Activated CD8-positive, alpha-beta T cell treated with anti-CD3 and anti-CD28 coated beads for 36 hours (primary cell): ENCODE measurements at regions not wholly inside any gene's neighbourhood (a gene's known extent, or its start where the extent isn't known, plus 50 kb on each side); places are given as distances from the start of the nearest gene placed in this dataset.

Experiments
- ATAC-seq: fragments of 200-7000 bp; cut with Tn5 transposase; one replicate; pipeline ENCODE4 v1.10.0; 2021; ENCODE audit warnings: mild to moderate bottlenecking, moderate library complexity
- CTCF ChIA-PET: fragments of 350-600 bp; sonication (Branson Sonifier 250); formaldehyde crosslinking; loops from one replicate; lab custom pipeline; 2021; ENCODE audit warnings: antibody characterized with exemption; lab: Charles Lee
- POLR2A ChIA-PET: fragments of 350-600 bp; sonication (Branson Sonifier 250); formaldehyde crosslinking; loops from one replicate; lab custom pipeline; 2021; ENCODE audit warnings: antibody characterized with exemption; lab: Charles Lee
- DNase-seq: peaks from one replicate; pipeline ENCODE4 v3.0.0-alpha.2; 2020
- H3K27ac Mint-ChIP-seq: one replicate; pipeline ENCODE4 v1.8.0; 2021; ENCODE audit warnings: mild to moderate bottlenecking, mixed read lengths
- H3K27me3 Mint-ChIP-seq: one replicate; pipeline ENCODE4 v1.8.0; 2021; ENCODE audit warnings: mixed read lengths
- H3K36me3 Mint-ChIP-seq: one replicate; pipeline ENCODE4 v1.8.0; 2021; ENCODE audit warnings: low read depth, mixed read lengths
- H3K4me1 Mint-ChIP-seq: one replicate; pipeline ENCODE4 v1.8.0; 2021; ENCODE audit warnings: low read depth, mixed read lengths
- H3K4me3 Mint-ChIP-seq: one replicate; pipeline ENCODE4 v1.8.0; 2021; ENCODE audit warnings: mild to moderate bottlenecking, moderate library complexity, mixed read lengths
- H3K9me3 Mint-ChIP-seq: one replicate; pipeline ENCODE4 v1.8.0; 2021; ENCODE audit warnings: mixed read lengths
- intact Hi-C: fragments of 100-400 bp; cut with micrococcal nuclease; formaldehyde crosslinking; loops from one replicate; pipeline ENCODE4 v1.10.0; 2022
- TF ChIP-seq, protein P1 (sequence below): fragments of 200-600 bp; IDR thresholded peaks from one replicate; pipeline ENCODE4 v1.8.0; 2022; ENCODE audit warnings: antibody characterized with exemption, mild to moderate bottlenecking

DNA sequence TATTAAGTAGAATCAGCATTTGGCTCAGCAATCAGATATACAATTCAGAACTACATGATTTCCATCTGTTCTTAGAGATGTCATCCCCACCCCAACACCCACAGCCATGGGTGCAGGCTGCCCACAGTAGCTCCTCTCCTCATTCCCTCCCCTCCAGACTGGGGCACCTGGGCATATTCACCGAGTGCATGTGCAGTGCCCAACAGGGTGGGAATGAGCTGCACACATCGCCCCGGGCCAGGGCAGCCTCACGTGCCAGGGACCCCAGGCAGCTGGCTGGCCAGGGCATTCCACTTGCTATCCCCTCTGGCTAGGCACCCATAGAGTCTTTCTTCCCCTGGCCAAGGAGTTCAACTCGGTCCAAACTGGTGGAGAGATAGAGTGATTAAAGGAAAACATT, 461.9 kb upstream of the NUDT12 start:
- CTCF ChIA-PET, result no interaction called here
- Mint-ChIP-seq H3K9me3 (peaks cover 9% of the 10 kb centered on the region), H3K27ac (no peak overlapping the region), H3K27me3 (no peaks in the 10 kb centered on the region), H3K4me3 (no peak overlapping the region), H3K36me3 (no peaks in the 10 kb centered on the region), H3K4me1 (no peaks in the 10 kb centered on the region)
- no peak for DNase-seq
- ATAC-seq, result no peak
- TF ChIP-seq, protein P1, sequence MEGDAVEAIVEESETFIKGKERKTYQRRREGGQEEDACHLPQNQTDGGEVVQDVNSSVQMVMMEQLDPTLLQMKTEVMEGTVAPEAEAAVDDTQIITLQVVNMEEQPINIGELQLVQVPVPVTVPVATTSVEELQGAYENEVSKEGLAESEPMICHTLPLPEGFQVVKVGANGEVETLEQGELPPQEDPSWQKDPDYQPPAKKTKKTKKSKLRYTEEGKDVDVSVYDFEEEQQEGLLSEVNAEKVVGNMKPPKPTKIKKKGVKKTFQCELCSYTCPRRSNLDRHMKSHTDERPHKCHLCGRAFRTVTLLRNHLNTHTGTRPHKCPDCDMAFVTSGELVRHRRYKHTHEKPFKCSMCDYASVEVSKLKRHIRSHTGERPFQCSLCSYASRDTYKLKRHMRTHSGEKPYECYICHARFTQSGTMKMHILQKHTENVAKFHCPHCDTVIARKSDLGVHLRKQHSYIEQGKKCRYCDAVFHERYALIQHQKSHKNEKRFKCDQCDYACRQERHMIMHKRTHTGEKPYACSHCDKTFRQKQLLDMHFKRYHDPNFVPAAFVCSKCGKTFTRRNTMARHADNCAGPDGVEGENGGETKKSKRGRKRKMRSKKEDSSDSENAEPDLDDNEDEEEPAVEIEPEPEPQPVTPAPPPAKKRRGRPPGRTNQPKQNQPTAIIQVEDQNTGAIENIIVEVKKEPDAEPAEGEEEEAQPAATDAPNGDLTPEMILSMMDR, result no peak
- intact Hi-C loops, result no loop called here
- POLR2A ChIA-PET, result no interaction called here

- Mint-ChIP-seq H3K9me3 (peaks cover 9% of the 10 kb centered on the region), H3K27ac (no peak overlapping the region), H3K4me1 (no peaks in the 10 kb centered on the region), H3K4me3 (no peak overlapping the region), H3K27me3 (no peaks in the 10 kb centered on the region), H3K36me3 (no peaks in the 10 kb centered on the region)
- intact Hi-C loops, result no loop called here
- ChIA-PET POLR2A (no interaction called here), CTCF (no interaction called here)
- TF ChIP-seq, protein P1, result no peak
- no peak for ATAC-seq
- DNase-seq, result no peak
Observed at GRCh38 chr5:104023739-104024138, 461.1 kb upstream of the NUDT12 start.

DNA sequence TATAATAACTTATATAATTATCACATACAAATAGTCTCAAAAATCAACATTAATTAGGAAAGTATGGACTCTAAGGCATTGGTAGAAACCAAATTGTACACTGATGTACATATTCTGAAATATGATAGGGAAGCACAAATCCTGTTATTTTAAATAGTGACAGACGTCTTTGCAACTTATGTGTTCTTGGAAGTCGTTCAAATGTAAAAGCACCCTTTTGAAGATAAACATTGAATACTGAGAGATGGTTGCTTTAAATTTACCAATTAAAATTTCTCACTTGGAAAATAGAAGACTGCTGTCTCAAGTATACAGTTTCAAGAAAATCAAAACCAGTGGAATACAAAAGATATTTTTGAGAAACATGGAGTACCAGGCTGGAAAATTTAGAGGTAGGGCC, 457.4 kb upstream of the NUDT12 start:
- ATAC-seq, result no peak
- intact Hi-C loops, result no loop called here
- peaks cover 10% of the 10 kb centered on the region for H3K9me3 Mint-ChIP-seq
- TF ChIP-seq, protein P1, result no peak
- ChIA-PET POLR2A (no interaction called here), CTCF (no interaction called here)
- no peak for DNase-seq
- no peaks in the 10 kb centered on the region for H3K27me3 Mint-ChIP-seq
- H3K36me3 Mint-ChIP-seq, result no peaks in the 10 kb centered on the region
- no peaks in the 10 kb centered on the region for H3K4me1 Mint-ChIP-seq
- H3K27ac Mint-ChIP-seq, result no peak overlapping the region
- H3K4me3 Mint-ChIP-seq, result no peak overlapping the region

DNA sequence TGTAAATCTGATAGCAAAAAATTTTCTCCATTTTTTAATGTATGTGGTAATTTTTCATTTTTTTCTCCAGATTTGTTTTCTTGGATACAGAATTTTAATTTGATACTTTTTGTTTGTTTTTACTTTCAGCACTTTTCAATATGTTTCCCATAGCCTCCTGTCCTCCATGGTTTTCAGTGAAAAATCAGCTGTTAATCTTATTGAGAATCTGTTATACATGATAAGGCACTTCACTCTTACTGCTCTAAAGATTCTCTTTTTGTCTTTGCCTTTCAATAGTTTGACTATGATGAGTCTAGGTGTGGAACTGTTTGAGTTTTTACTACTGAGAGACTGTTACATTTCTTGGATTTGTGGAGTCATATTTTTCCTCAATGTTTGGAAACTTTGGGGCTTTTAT, 455.7 kb upstream of the NUDT12 start:
- Mint-ChIP-seq H3K9me3 (peaks cover 7% of the 10 kb centered on the region), H3K4me3 (no peak overlapping the region), H3K4me1 (no peaks in the 10 kb centered on the region), H3K27ac (no peak overlapping the region), H3K36me3 (no peaks in the 10 kb centered on the region), H3K27me3 (no peaks in the 10 kb centered on the region)
- TF ChIP-seq, protein P1, result no peak
- CTCF ChIA-PET, result no interaction called here
- no peak for ATAC-seq
- no peak for DNase-seq
- intact Hi-C loops, result no loop called here
- POLR2A ChIA-PET, result no interaction called here

DNA sequence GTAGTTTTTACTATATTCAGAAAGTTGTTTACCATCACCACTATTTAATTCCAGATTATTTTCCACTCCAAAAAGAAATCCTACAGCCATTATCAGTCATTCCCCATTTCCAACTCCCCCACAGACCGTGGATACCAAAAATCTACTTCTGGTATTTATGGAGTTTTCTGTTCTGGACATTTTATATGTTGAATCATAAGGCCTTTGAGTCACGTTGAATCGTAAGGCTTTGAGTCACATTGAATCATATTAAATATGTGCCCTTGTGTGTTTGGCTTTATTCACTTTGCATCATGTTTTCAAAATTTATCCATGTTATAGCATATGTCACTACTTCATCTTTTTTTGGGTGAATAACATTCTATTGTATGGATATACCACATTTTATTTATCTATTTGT, 454.1 kb upstream of the NUDT12 start:
- H3K4me3 Mint-ChIP-seq, result no peak overlapping the region
- intact Hi-C loops, result no loop called here
- H3K27me3 Mint-ChIP-seq, result no peaks in the 10 kb centered on the region
- ATAC-seq (no peak), DNase-seq (no peak)
- TF ChIP-seq, protein P1, result no peak
- POLR2A ChIA-PET, result no interaction called here
- H3K27ac Mint-ChIP-seq, result no peak overlapping the region
- CTCF ChIA-PET, result no interaction called here
- H3K4me1 Mint-ChIP-seq, result no peaks in the 10 kb centered on the region
- H3K36me3 Mint-ChIP-seq, result no peaks in the 10 kb centered on the region
- peaks cover 7% of the 10 kb centered on the region for H3K9me3 Mint-ChIP-seq
